WTC11 (cell line): ENCODE measurements at regions not wholly inside any gene's neighbourhood (a gene's known extent, or its start where the extent isn't known, plus 50 kb on each side); places are given as distances from the start of the nearest gene placed in this dataset.

Source experiments
- ATAC-seq: fragments of 200-7000 bp; cut with Tn5 transposase; 2 replicates; pipeline ENCODE4 v1.10.0; 2021; ENCODE audit warnings: mild to moderate bottlenecking, moderate library complexity
- CTCF ChIA-PET: fragments of 300-600 bp; sonication (Branson Sonifier 250); formaldehyde crosslinking; loops from one replicate; lab custom pipeline; 2021; ENCODE audit warnings: antibody characterized with exemption; lab: Charles Lee
- POLR2A ChIA-PET: fragments of 350-600 bp; sonication (Branson Sonifier 250); formaldehyde crosslinking; loops from one replicate; lab custom pipeline; 2021; ENCODE audit warnings: antibody characterized with exemption; lab: Charles Lee
- DNase-seq: peaks from one replicate; pipeline ENCODE4 v3.0.0; 2021; ENCODE audit warnings: low spot score
- H3K27ac Mint-ChIP-seq: 2 replicates; pipeline ENCODE4 v1.8.0; 2021; ENCODE audit warnings: mixed read lengths
- H3K27me3 Mint-ChIP-seq: 2 replicates; pipeline ENCODE4 v1.8.0; 2021; ENCODE audit warnings: low read depth, mild to moderate bottlenecking, moderate library complexity, mixed read lengths
- H3K36me3 Mint-ChIP-seq: 2 replicates; pipeline ENCODE4 v1.8.0; 2021; ENCODE audit warnings: mixed read lengths
- H3K4me1 Mint-ChIP-seq: 2 replicates; pipeline ENCODE4 v1.8.0; 2022; ENCODE audit warnings: mixed read lengths
- H3K4me3 Mint-ChIP-seq: 2 replicates; pipeline ENCODE4 v1.8.0; 2021; ENCODE audit warnings: mild to moderate bottlenecking, moderate library complexity, mixed read lengths
- H3K9me3 Mint-ChIP-seq: 2 replicates; pipeline ENCODE4 v1.8.0; 2021; ENCODE audit warnings: mixed read lengths
- CREM ChIP-seq: sonication (generic); formaldehyde crosslinking; IDR thresholded peaks from 2 replicates; pipeline ENCODE4 v1.8.1; 2022; ENCODE audit warnings: mild to moderate bottlenecking, missing genetic modification reagents, moderate library complexity
- ELF4 ChIP-seq: sonication (generic); formaldehyde crosslinking; IDR thresholded peaks from 2 replicates; pipeline ENCODE4 v1.8.1; 2022; ENCODE audit warnings: low read depth, mild to moderate bottlenecking, moderate library complexity, missing genetic modification reagents
- ESRRA ChIP-seq: sonication (generic); formaldehyde crosslinking; IDR thresholded peaks from 2 replicates; pipeline ENCODE4 v1.8.1; 2022; ENCODE audit warnings: mild to moderate bottlenecking, missing genetic modification reagents, borderline replicate concordance
- ETV6 ChIP-seq: sonication (generic); formaldehyde crosslinking; IDR thresholded peaks from 2 replicates; pipeline ENCODE4 v1.8.1; 2022; ENCODE audit warnings: mild to moderate bottlenecking, missing genetic modification reagents
- HMGA2 ChIP-seq: fragments of 250-450 bp; sonication (Bioruptor Pico); IDR thresholded peaks from 2 replicates; pipeline ENCODE4 v1.4.0; 2021; ENCODE audit warnings: mild to moderate bottlenecking, moderate library complexity
- IRF2 ChIP-seq: sonication (generic); formaldehyde crosslinking; IDR thresholded peaks from 2 replicates; pipeline ENCODE4 v1.8.0; 2022; ENCODE audit warnings: low read depth, missing genetic modification reagents, borderline replicate concordance
- KAT7 ChIP-seq: sonication (generic); formaldehyde crosslinking; IDR thresholded peaks from 2 replicates; pipeline ENCODE4 v1.8.1; 2023; ENCODE audit warnings: missing genetic modification reagents, mild to moderate bottlenecking, borderline replicate concordance
- MXD4 ChIP-seq: fragments of 250-450 bp; sonication (Bioruptor Pico); IDR thresholded peaks from 2 replicates; pipeline ENCODE4 v1.8.0; 2021; ENCODE audit warnings: mild to moderate bottlenecking, moderate library complexity, borderline replicate concordance
- MYBL2 ChIP-seq: sonication (generic); formaldehyde crosslinking; IDR thresholded peaks from 2 replicates; pipeline ENCODE4 v1.8.1; 2023; ENCODE audit warnings: mild to moderate bottlenecking, moderate library complexity, missing genetic modification reagents
- NR1H2 ChIP-seq: sonication (generic); formaldehyde crosslinking; IDR thresholded peaks from 2 replicates; pipeline ENCODE4 v1.9.0; 2021; ENCODE audit warnings: mild to moderate bottlenecking, moderate library complexity, missing genetic modification reagents
- PREB ChIP-seq: sonication (generic); formaldehyde crosslinking; IDR thresholded peaks from 2 replicates; pipeline ENCODE4 v1.8.1; 2022; ENCODE audit warnings: mild to moderate bottlenecking, missing genetic modification reagents, moderate library complexity, borderline replicate concordance
- RELA ChIP-seq: sonication (generic); formaldehyde crosslinking; IDR thresholded peaks from 2 replicates; pipeline ENCODE4 v1.8.1; 2022; ENCODE audit warnings: missing genetic modification reagents, mild to moderate bottlenecking, borderline replicate concordance
- RORB ChIP-seq: fragments of 250-450 bp; sonication (Bioruptor Pico); IDR thresholded peaks from 2 replicates; pipeline ENCODE4 v1.9.0; 2021; ENCODE audit warnings: mild to moderate bottlenecking
- SP1 ChIP-seq: sonication (generic); formaldehyde crosslinking; conservative IDR thresholded peaks from 2 replicates; pipeline ENCODE4 v1.8.1; 2022; ENCODE audit warnings: missing genetic modification reagents
- USF1 ChIP-seq: sonication (generic); formaldehyde crosslinking; IDR thresholded peaks from 2 replicates; pipeline ENCODE4 v1.8.0; 2022; ENCODE audit warnings: mild to moderate bottlenecking, missing genetic modification reagents
- ZNF423 ChIP-seq: fragments of 250-450 bp; sonication (Bioruptor Pico); IDR thresholded peaks from 2 replicates; pipeline ENCODE4 v2.1.2; 2022; ENCODE audit warnings: mild to moderate bottlenecking, moderate library complexity
- TF ChIP-seq, protein P1 (sequence below): sonication (generic); formaldehyde crosslinking; IDR thresholded peaks from 2 replicates; pipeline ENCODE4 v1.8.0; 2022; ENCODE audit warnings: missing genetic modification reagents
- TF ChIP-seq, protein P2 (sequence below): sonication (generic); formaldehyde crosslinking; IDR thresholded peaks from 2 replicates; pipeline ENCODE4 v1.8.1; 2023; ENCODE audit warnings: mild to moderate bottlenecking, missing genetic modification reagents
- TF ChIP-seq, protein P3 (sequence below): sonication (generic); formaldehyde crosslinking; IDR thresholded peaks from 2 replicates; pipeline ENCODE4 v1.8.1; 2023; ENCODE audit warnings: mild to moderate bottlenecking, moderate library complexity, missing genetic modification reagents
- TF ChIP-seq, protein P4 (sequence below): sonication (generic); formaldehyde crosslinking; IDR thresholded peaks from 2 replicates; pipeline ENCODE4 v1.8.0; 2023; ENCODE audit warnings: mild to moderate bottlenecking, missing genetic modification reagents

GRCh38 chr2:66673286-66673685 is 238.4 kb downstream of the MEIS1 start (continued):
- TF ChIP-seq, protein P1, sequence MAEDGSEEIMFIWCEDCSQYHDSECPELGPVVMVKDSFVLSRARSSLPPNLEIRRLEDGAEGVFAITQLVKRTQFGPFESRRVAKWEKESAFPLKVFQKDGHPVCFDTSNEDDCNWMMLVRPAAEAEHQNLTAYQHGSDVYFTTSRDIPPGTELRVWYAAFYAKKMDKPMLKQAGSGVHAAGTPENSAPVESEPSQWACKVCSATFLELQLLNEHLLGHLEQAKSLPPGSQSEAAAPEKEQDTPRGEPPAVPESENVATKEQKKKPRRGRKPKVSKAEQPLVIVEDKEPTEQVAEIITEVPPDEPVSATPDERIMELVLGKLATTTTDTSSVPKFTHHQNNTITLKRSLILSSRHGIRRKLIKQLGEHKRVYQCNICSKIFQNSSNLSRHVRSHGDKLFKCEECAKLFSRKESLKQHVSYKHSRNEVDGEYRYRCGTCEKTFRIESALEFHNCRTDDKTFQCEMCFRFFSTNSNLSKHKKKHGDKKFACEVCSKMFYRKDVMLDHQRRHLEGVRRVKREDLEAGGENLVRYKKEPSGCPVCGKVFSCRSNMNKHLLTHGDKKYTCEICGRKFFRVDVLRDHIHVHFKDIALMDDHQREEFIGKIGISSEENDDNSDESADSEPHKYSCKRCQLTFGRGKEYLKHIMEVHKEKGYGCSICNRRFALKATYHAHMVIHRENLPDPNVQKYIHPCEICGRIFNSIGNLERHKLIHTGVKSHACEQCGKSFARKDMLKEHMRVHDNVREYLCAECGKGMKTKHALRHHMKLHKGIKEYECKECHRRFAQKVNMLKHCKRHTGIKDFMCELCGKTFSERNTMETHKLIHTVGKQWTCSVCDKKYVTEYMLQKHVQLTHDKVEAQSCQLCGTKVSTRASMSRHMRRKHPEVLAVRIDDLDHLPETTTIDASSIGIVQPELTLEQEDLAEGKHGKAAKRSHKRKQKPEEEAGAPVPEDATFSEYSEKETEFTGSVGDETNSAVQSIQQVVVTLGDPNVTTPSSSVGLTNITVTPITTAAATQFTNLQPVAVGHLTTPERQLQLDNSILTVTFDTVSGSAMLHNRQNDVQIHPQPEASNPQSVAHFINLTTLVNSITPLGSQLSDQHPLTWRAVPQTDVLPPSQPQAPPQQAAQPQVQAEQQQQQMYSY (CRISPR knock-in tag) = no peak
- TF ChIP-seq PREB = no peak
- TF ChIP-seq ETV6 (CRISPR knock-in tag) = no peak
- no peak for TF ChIP-seq ZNF423
- no peak for TF ChIP-seq SP1 (CRISPR knock-in tag)
- no peak for TF ChIP-seq ESRRA (CRISPR knock-in tag)
- TF ChIP-seq, protein P2, sequence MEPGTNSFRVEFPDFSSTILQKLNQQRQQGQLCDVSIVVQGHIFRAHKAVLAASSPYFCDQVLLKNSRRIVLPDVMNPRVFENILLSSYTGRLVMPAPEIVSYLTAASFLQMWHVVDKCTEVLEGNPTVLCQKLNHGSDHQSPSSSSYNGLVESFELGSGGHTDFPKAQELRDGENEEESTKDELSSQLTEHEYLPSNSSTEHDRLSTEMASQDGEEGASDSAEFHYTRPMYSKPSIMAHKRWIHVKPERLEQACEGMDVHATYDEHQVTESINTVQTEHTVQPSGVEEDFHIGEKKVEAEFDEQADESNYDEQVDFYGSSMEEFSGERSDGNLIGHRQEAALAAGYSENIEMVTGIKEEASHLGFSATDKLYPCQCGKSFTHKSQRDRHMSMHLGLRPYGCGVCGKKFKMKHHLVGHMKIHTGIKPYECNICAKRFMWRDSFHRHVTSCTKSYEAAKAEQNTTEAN = no peak
- TF ChIP-seq NR1H2 (CRISPR knock-in tag) = no peak

GRCh38 chr2:66674087-66674486 is 239.2 kb downstream of the MEIS1 start:
- no peak for TF ChIP-seq MYBL2 (CRISPR knock-in tag)
- no peak for TF ChIP-seq MXD4 (CRISPR knock-in tag)
- TF ChIP-seq, protein P3, sequence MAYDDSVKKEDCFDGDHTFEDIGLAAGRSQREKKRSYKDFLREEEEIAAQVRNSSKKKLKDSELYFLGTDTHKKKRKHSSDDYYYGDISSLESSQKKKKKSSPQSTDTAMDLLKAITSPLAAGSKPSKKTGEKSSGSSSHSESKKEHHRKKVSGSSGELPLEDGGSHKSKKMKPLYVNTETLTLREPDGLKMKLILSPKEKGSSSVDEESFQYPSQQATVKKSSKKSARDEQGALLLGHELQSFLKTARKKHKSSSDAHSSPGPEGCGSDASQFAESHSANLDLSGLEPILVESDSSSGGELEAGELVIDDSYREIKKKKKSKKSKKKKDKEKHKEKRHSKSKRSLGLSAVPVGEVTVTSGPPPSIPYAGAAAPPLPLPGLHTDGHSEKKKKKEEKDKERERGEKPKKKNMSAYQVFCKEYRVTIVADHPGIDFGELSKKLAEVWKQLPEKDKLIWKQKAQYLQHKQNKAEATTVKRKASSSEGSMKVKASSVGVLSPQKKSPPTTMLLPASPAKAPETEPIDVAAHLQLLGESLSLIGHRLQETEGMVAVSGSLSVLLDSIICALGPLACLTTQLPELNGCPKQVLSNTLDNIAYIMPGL = no peak
- TF ChIP-seq, protein P1 (CRISPR knock-in tag) = no peak
- no peak for TF ChIP-seq KAT7 (CRISPR knock-in tag)
- no peak for TF ChIP-seq IRF2 (CRISPR knock-in tag)
- TF ChIP-seq, protein P4, sequence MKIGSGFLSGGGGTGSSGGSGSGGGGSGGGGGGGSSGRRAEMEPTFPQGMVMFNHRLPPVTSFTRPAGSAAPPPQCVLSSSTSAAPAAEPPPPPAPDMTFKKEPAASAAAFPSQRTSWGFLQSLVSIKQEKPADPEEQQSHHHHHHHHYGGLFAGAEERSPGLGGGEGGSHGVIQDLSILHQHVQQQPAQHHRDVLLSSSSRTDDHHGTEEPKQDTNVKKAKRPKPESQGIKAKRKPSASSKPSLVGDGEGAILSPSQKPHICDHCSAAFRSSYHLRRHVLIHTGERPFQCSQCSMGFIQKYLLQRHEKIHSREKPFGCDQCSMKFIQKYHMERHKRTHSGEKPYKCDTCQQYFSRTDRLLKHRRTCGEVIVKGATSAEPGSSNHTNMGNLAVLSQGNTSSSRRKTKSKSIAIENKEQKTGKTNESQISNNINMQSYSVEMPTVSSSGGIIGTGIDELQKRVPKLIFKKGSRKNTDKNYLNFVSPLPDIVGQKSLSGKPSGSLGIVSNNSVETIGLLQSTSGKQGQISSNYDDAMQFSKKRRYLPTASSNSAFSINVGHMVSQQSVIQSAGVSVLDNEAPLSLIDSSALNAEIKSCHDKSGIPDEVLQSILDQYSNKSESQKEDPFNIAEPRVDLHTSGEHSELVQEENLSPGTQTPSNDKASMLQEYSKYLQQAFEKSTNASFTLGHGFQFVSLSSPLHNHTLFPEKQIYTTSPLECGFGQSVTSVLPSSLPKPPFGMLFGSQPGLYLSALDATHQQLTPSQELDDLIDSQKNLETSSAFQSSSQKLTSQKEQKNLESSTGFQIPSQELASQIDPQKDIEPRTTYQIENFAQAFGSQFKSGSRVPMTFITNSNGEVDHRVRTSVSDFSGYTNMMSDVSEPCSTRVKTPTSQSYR (CRISPR knock-in tag) = no peak
- no peak for TF ChIP-seq RORB (CRISPR knock-in tag)
- TF ChIP-seq CREM = no peak
- no peak for TF ChIP-seq RELA (CRISPR knock-in tag)
- TF ChIP-seq ELF4 (CRISPR knock-in tag) = no peak
- no peak for TF ChIP-seq USF1 (CRISPR knock-in tag)
- TF ChIP-seq HMGA2 (CRISPR knock-in tag) = no peak
- H3K9me3 Mint-ChIP-seq = no peaks in the 10 kb centered on the region
- H3K27ac Mint-ChIP-seq = no peak overlapping the region
- H3K36me3 Mint-ChIP-seq = no peaks in the 10 kb centered on the region
- H3K27me3 Mint-ChIP-seq = 0 out of 2 replicates have a peak, but pooled peaks cover 6% of the 10 kb centered on the region
- ATAC-seq (no peak), DNase-seq (no peak)
- ChIA-PET POLR2A (no interaction called here), CTCF (no interaction called here)
- H3K4me1 Mint-ChIP-seq = peaks cover 20% of the 10 kb centered on the region
- no peak overlapping the region for H3K4me3 Mint-ChIP-seq
